ENCODE measurements at regions not wholly inside any gene's neighbourhood (a gene's known extent, or its start where the extent isn't known, plus 50 kb on each side); places are given as distances from the start of the nearest gene placed in this dataset.
"Not testable (repeated sequence)": the region's sequence is repeated elsewhere in the genome, so short reads cannot be mapped to it uniquely, and the experiment has no call there.

DNA sequence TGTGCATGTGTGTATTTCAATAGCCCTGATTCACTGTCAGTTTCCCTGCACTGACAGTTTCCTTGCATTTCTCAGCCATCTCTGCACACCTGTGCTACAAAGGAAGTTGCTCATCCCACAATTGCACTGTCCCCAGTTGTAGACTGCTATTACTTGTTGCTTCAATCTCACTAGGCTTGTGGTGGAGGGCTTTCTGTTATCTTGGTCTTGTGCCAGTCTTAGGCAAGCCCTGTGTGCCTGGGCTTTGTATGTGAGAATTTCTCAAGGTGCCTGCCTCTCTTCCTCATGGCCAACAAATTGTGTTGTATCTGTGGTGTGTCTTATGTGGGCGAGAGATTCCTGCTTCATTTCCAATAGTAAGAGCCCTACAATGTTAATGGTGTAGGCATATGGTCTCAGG is 467.4 kb downstream of the GRIA2 start:
- H3K4me1 ChIP-seq = no peaks in the 10 kb centered on the region
- no peaks in the 10 kb centered on the region for H3K9me3 ChIP-seq
- no peak overlapping the region for H3K4me3 ChIP-seq
- TF ChIP-seq, protein P1, sequence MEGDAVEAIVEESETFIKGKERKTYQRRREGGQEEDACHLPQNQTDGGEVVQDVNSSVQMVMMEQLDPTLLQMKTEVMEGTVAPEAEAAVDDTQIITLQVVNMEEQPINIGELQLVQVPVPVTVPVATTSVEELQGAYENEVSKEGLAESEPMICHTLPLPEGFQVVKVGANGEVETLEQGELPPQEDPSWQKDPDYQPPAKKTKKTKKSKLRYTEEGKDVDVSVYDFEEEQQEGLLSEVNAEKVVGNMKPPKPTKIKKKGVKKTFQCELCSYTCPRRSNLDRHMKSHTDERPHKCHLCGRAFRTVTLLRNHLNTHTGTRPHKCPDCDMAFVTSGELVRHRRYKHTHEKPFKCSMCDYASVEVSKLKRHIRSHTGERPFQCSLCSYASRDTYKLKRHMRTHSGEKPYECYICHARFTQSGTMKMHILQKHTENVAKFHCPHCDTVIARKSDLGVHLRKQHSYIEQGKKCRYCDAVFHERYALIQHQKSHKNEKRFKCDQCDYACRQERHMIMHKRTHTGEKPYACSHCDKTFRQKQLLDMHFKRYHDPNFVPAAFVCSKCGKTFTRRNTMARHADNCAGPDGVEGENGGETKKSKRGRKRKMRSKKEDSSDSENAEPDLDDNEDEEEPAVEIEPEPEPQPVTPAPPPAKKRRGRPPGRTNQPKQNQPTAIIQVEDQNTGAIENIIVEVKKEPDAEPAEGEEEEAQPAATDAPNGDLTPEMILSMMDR (IDR thresholded peaks at IDR 0.05) = no peak
- TF ChIP-seq POLR2A (IDR thresholded peaks at IDR 0.05) = no peak
- no peak overlapping the region for H3K27ac ChIP-seq
- no peaks in the 10 kb centered on the region for H3K36me3 ChIP-seq
- DNase-seq = no peak
- no peaks in the 10 kb centered on the region for H3K27me3 ChIP-seq

DNA sequence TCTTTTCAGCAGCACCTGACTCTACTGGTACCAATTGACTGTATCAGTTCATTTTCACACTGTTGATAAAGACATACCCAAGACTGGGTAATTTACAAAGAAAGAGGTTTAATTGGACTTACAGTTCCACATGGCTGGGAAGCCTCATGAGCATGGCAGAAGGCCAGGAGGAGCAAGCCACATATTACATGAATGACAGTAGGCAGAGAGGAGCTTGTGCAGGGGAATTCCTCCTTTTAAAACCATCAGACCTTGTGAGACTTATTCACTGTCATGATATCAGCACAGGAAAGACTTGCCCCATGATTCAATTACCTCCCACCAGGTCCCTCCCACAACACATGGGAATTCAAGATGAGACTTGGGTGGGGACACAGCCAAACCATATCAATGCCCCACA is 458.8 kb downstream of the GRIA2 start:
- H3K27me3 ChIP-seq, H3K27ac ChIP-seq, H3K4me1 ChIP-seq, H3K36me3 ChIP-seq, H3K4me3 ChIP-seq, DNase-seq, H3K9me3 ChIP-seq: not testable (repeated sequence)

DNA sequence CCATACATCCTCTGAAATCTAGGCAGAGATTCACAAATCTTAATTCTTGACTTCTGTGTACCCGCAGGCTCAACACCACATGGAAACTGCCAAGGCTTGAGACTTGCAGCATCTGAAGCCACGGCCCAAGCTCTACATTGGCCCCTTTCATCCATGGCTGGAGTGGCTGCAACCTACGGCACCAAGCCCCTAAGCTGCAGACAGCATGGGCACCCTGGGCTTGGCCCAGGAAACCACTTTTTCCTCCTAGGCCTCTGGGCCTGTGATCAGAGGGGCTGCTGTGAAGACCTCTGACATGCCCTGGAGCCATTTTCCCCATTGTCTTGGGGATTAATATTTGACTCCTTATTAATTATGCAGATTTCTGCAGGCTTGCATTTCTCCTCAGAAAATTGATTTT is 457.9 kb downstream of the GRIA2 start:
- Histone ChIP-seq H3K27ac (no peak overlapping the region), H3K4me1 (no peaks in the 10 kb centered on the region), H3K4me3 (no peak overlapping the region), H3K27me3 (no peaks in the 10 kb centered on the region), H3K9me3 (no peaks in the 10 kb centered on the region), H3K36me3 (no peaks in the 10 kb centered on the region)
- TF ChIP-seq, protein P1 (IDR thresholded peaks at IDR 0.05) = no peak
- TF ChIP-seq POLR2A (IDR thresholded peaks at IDR 0.05) = no peak
- DNase-seq = no peak

DNA sequence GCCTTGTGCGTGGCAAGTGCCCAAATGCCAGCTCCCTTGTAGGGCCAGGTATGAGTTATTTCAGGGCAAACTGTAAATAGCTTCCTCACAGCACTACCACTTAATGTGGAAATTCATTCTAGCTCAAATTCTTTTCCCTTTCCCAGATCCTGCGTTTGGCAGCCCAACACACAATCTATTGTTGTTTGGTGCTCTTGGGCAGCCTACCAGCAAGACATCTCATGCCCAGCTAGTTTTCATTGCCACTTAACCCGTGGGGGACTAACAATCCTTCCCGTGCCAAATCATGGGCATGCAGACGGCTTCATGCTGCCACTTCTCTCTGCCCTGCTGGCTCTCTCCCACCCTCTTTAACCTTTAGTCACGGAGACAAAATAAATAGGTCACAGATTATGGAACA is 454.2 kb downstream of the GRIA2 start:
- H3K4me1 ChIP-seq = no peaks in the 10 kb centered on the region
- DNase-seq = no peak
- no peaks in the 10 kb centered on the region for H3K27me3 ChIP-seq
- TF ChIP-seq, protein P1 (IDR thresholded peaks at IDR 0.05) = no peak
- TF ChIP-seq POLR2A (IDR thresholded peaks at IDR 0.05) = no peak
- H3K27ac ChIP-seq = no peak overlapping the region
- no peak overlapping the region for H3K4me3 ChIP-seq
- no peaks in the 10 kb centered on the region for H3K9me3 ChIP-seq
- no peaks in the 10 kb centered on the region for H3K36me3 ChIP-seq

DNA sequence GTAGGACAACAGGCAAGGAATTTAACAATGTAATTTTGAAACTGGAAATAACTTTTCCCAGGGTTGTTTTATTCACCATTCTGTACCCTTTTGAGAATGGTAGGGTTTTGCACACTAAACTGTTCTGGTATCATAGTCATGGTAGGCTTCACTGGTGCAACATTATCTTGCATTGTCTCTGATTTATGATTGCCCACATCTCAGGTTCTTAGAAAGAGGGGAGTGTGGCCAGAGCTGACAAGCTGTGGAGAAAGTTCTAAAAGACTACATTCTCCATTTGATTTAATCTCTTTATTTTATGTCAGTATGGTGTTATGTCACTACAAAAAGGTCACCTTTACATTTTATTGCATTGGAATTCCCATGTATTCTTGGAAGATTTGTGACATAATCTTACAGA is 447.3 kb downstream of the GRIA2 start:
- Histone ChIP-seq H3K27ac (no peak overlapping the region), H3K4me1 (no peaks in the 10 kb centered on the region), H3K9me3 (no peaks in the 10 kb centered on the region), H3K4me3 (no peak overlapping the region), H3K27me3 (no peaks in the 10 kb centered on the region), H3K36me3 (no peaks in the 10 kb centered on the region)
- TF ChIP-seq, protein P1 (IDR thresholded peaks at IDR 0.05) = no peak
- no peak for DNase-seq

DNA sequence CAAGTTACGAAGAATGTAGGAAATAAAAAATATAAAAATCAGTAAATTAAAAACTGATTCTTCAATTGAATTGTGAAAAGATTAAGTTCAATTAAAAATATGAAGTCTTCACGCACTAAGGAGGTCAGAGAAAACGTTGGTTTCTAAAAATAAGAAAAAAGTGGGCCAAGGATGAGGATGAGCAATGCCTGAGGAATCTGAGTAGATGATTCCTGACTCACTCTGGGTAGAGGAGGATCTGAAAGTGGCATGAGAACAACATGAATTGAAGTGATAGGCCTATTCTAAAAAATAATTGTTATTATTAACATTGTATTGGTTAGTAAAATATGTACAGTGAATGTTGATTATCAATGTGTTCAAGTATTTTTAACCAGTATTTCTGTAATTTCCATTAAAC is 444.2 kb downstream of the GRIA2 start:
- Histone ChIP-seq H3K27ac (no peak overlapping the region), H3K36me3 (no peaks in the 10 kb centered on the region), H3K4me3 (no peak overlapping the region)

More for the DNA sequence above, 444.2 kb downstream of the GRIA2 start:
- no peaks in the 10 kb centered on the region for H3K9me3 ChIP-seq
- no peak for DNase-seq
- no peak for TF ChIP-seq POLR2A (IDR thresholded peaks at IDR 0.05)
- TF ChIP-seq, protein P1 (IDR thresholded peaks at IDR 0.05) = no peak
- no peaks in the 10 kb centered on the region for H3K4me1 ChIP-seq
- no peaks in the 10 kb centered on the region for H3K27me3 ChIP-seq
